ENCODE measurements at regions not wholly inside any gene's neighbourhood (a gene's known extent, or its start where the extent isn't known, plus 50 kb on each side); places are given as distances from the start of the nearest gene placed in this dataset.

DNA sequence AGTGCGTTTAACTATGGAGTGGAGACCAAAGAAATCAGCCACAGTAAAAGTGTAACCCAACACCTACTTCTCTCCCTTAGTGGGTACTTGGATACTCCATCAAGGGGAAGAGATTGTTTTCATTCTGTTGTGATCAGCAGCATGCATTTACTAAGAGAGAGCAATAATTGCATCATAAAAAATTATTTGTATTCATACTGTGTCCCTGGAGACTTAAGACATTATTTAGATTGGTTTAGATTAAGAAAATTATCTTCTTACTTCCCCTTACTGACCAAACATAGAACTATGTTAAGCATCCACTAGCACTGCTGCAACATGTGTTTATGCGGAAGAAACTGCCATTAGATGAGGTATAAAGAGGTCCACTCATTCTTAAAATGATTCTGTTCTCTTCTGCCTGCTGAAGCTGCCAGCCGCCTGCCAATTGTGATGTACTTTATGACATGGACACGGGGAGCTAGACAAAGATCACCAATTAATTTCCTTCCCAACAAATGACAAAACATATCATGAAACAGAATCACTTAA lies 738.5 kb downstream of the DIAPH3 start:
- POLR2A ChIA-PET, result no interaction called here
- H3K9me3 Mint-ChIP-seq, result peaks cover 23% of the 10 kb centered on the region
- H3K27ac Mint-ChIP-seq, result no peak overlapping the region
- TF ChIP-seq ZBTB21 (CRISPR knock-in tag; IDR thresholded peaks at IDR 0.05; ENCODE audit: borderline replicate concordance) (no peak), E2F5 (CRISPR knock-in tag; IDR thresholded peaks at IDR 0.05) (no peak), ZNF425 (CRISPR knock-in tag; conservative IDR thresholded peaks at IDR 0.05) (no peak), JUN (CRISPR knock-in tag; IDR thresholded peaks at IDR 0.05) (no peak), EMX1 (CRISPR knock-in tag; IDR thresholded peaks at IDR 0.05) (no peak), ETV6 (CRISPR knock-in tag; IDR thresholded peaks at IDR 0.05) (no peak), ARID4B (CRISPR knock-in tag; IDR thresholded peaks at IDR 0.05; ENCODE audit: borderline replicate concordance) (no peak), GRHL2 (CRISPR knock-in tag; IDR thresholded peaks at IDR 0.05; ENCODE audit: insufficient replicate concordance, severe bottlenecking) (no peak), ZNF671 (CRISPR knock-in tag; IDR thresholded peaks at IDR 0.05) (no peak), SMAD4 (CRISPR knock-in tag; IDR thresholded peaks at IDR 0.05) (no peak), USF2 (CRISPR knock-in tag; IDR thresholded peaks at IDR 0.05) (no peak), SMAD3 (CRISPR knock-in tag; IDR thresholded peaks at IDR 0.05; ENCODE audit: borderline replicate concordance) (no peak), ELF4 (CRISPR knock-in tag; IDR thresholded peaks at IDR 0.05; ENCODE audit: low read depth) (no peak), NFYB (CRISPR knock-in tag; conservative IDR thresholded peaks at IDR 0.05; ENCODE audit: low read depth) (no peak), OVOL2 (CRISPR knock-in tag; IDR thresholded peaks at IDR 0.05; ENCODE audit: borderline replicate concordance) (no peak), TEAD1 (CRISPR knock-in tag; IDR thresholded peaks at IDR 0.05) (no peak)
- TF ChIP-seq, protein P1, sequence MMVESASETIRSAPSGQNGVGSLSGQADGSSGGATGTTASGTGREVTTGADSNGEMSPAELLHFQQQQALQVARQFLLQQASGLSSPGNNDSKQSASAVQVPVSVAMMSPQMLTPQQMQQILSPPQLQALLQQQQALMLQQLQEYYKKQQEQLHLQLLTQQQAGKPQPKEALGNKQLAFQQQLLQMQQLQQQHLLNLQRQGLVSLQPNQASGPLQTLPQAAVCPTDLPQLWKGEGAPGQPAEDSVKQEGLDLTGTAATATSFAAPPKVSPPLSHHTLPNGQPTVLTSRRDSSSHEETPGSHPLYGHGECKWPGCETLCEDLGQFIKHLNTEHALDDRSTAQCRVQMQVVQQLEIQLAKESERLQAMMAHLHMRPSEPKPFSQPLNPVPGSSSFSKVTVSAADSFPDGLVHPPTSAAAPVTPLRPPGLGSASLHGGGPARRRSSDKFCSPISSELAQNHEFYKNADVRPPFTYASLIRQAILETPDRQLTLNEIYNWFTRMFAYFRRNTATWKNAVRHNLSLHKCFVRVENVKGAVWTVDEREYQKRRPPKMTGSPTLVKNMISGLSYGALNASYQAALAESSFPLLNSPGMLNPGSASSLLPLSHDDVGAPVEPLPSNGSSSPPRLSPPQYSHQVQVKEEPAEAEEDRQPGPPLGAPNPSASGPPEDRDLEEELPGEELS (CRISPR knock-in tag; IDR thresholded peaks at IDR 0.05), result no peak
- TF ChIP-seq, protein P2, sequence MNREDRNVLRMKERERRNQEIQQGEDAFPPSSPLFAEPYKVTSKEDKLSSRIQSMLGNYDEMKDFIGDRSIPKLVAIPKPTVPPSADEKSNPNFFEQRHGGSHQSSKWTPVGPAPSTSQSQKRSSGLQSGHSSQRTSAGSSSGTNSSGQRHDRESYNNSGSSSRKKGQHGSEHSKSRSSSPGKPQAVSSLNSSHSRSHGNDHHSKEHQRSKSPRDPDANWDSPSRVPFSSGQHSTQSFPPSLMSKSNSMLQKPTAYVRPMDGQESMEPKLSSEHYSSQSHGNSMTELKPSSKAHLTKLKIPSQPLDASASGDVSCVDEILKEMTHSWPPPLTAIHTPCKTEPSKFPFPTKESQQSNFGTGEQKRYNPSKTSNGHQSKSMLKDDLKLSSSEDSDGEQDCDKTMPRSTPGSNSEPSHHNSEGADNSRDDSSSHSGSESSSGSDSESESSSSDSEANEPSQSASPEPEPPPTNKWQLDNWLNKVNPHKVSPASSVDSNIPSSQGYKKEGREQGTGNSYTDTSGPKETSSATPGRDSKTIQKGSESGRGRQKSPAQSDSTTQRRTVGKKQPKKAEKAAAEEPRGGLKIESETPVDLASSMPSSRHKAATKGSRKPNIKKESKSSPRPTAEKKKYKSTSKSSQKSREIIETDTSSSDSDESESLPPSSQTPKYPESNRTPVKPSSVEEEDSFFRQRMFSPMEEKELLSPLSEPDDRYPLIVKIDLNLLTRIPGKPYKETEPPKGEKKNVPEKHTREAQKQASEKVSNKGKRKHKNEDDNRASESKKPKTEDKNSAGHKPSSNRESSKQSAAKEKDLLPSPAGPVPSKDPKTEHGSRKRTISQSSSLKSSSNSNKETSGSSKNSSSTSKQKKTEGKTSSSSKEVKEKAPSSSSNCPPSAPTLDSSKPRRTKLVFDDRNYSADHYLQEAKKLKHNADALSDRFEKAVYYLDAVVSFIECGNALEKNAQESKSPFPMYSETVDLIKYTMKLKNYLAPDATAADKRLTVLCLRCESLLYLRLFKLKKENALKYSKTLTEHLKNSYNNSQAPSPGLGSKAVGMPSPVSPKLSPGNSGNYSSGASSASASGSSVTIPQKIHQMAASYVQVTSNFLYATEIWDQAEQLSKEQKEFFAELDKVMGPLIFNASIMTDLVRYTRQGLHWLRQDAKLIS (CRISPR knock-in tag; IDR thresholded peaks at IDR 0.05; ENCODE audit: borderline replicate concordance), result no peak
- H3K4me3 Mint-ChIP-seq, result no peak overlapping the region
- no peak; the same call in 1 of the 2 replicates for ATAC-seq
- no peaks in the 10 kb centered on the region for H3K27me3 Mint-ChIP-seq (ENCODE audit: low read depth)
- no peak for DNase-seq (ENCODE audit: low spot score)
- peaks cover 3% of the 10 kb centered on the region; the same call in 1 of the 2 replicates for H3K36me3 Mint-ChIP-seq
- CTCF ChIA-PET, result no interaction called here
- H3K4me1 Mint-ChIP-seq, result peaks cover 23% of the 10 kb centered on the region

Measured in WTC11 (cell line).